B cell (primary cell): ENCODE measurements at regions not wholly inside any gene's neighbourhood (a gene's known extent, or its start where the extent isn't known, plus 50 kb on each side); places are given as distances from the start of the nearest gene placed in this dataset.

ENCODE experiments used
- ATAC-seq: fragments of 200-7000 bp; cut with Tn5 transposase; one replicate; pipeline ENCODE4 v1.10.0; 2021; ENCODE audit warnings: low read depth, mild to moderate bottlenecking, moderate number of reproducible peaks, moderate library complexity
- CTCF ChIA-PET: fragments of 350-600 bp; sonication (Branson Sonifier 250); formaldehyde crosslinking; loops from one replicate; lab custom pipeline; 2021; ENCODE audit warnings: antibody characterized with exemption, inconsistent platforms; lab: Charles Lee
- POLR2A ChIA-PET: fragments of 350-600 bp; sonication (Branson Sonifier 250); formaldehyde crosslinking; loops from one replicate; lab custom pipeline; 2021; ENCODE audit warnings: antibody characterized with exemption; lab: Charles Lee
- DNase-seq: peaks from one replicate; pipeline ENCODE4 v3.0.0; 2013
- H2AFZ ChIP-seq: 2 replicates; pipeline ENCODE4 v1.6.1; 2012; ENCODE audit warnings: mild to moderate bottlenecking, low read depth, low read length; ENCODE audit not compliant: insufficient read depth, poor library complexity, severe bottlenecking
- H3K27ac ChIP-seq, 2 donors: 1 replicate in 1 of 2; 2 replicates in 1 of 2; pipeline ENCODE4 v1.5.1; 2012 to 2013; ENCODE audit warnings: low read length in 2 of 2, mild to moderate bottlenecking in 2 of 2, moderate library complexity in 1 of 2
- H3K27me3 ChIP-seq, 4 experiments: fragments of 200-600 bp in 1 of 4; sonication (generic) in 1 of 4; replicated peaks in 1 of 4; 1 replicate in 2 of 4; 2 replicates in 2 of 4; pipeline versions ENCODE4 v1.6.1 to v1.7.0; 2013 to 2016; ENCODE audit warnings: low read length in 3 of 4, mild to moderate bottlenecking in 2 of 4, mixed read lengths in 1 of 4, moderate library complexity in 1 of 4; ENCODE audit not compliant: insufficient read depth in 4 of 4, control insufficient read depth in 3 of 4; ENCODE audit errors: control extremely low read depth in 1 of 4
- H3K36me3 ChIP-seq, 2 experiments: replicated peaks in 1 of 2; 1 replicate in 1 of 2; 2 replicates in 1 of 2; pipeline versions ENCODE4 v1.6.1 to v1.7.1; 2013; ENCODE audit warnings: low read length in 1 of 2; ENCODE audit not compliant: insufficient read depth in 2 of 2, control insufficient read depth in 1 of 2; ENCODE audit errors: control extremely low read depth in 1 of 2, extremely low read depth in 1 of 2
- H3K4me1 ChIP-seq, 2 donors: fragments of 200-600 bp in 1 of 2; sonication (generic) in 1 of 2; 1 replicate in 1 of 2; 2 replicates in 1 of 2; pipeline versions ENCODE4 v1.5.1 to v1.6.1; 2013 to 2017; ENCODE audit warnings: low read length in 2 of 2; ENCODE audit not compliant: control insufficient read depth in 2 of 2, insufficient read depth in 2 of 2
- H3K4me2 ChIP-seq: replicated peaks from 2 replicates; pipeline ENCODE3; 2012; ENCODE audit warnings: mild to moderate bottlenecking, low read depth, low read length; ENCODE audit not compliant: poor library complexity, severe bottlenecking
- H3K4me3 ChIP-seq, 5 experiments: fragments of 200-600 bp in 1 of 5; sonication (generic) in 1 of 5; 1 replicate in 3 of 5; 2 replicates in 2 of 5; pipeline versions ENCODE4 v1.5.1 to v1.7.0; 2011 to 2016; ENCODE audit warnings: low read length in 4 of 5, mild to moderate bottlenecking in 4 of 5, low read depth in 2 of 5, control low read depth in 1 of 5, moderate library complexity in 1 of 5; ENCODE audit not compliant: insufficient read depth in 1 of 5; ENCODE audit errors: control extremely low read depth in 1 of 5, extremely low read depth in 1 of 5
- H3K79me2 ChIP-seq: fragments of 200-600 bp; sonication (generic); one replicate; pipeline ENCODE4 v1.6.0; 2016; ENCODE audit warnings: low read length; ENCODE audit not compliant: control insufficient read depth, insufficient read depth
- H3K9ac ChIP-seq: fragments of 200-600 bp; sonication (generic); 2 replicates; pipeline ENCODE4 v1.6.1; 2017; ENCODE audit warnings: mild to moderate bottlenecking, low read length, moderate library complexity
- H3K9me3 ChIP-seq, 3 donors: one replicate each; pipeline versions ENCODE4 v1.6.1 to v1.7.1; 2013; ENCODE audit warnings: low read length in 2 of 3; ENCODE audit not compliant: control insufficient read depth in 2 of 3, insufficient read depth in 1 of 3; ENCODE audit errors: control extremely low read depth in 1 of 3
- H4K20me1 ChIP-seq: 2 replicates; pipeline ENCODE4 v1.6.0; 2012; ENCODE audit warnings: mild to moderate bottlenecking, low read length; ENCODE audit not compliant: insufficient read depth, control insufficient read depth, poor library complexity, severe bottlenecking
- H3K27ac Mint-ChIP-seq: one replicate; pipeline ENCODE4 v1.8.0; 2021; ENCODE audit warnings: mixed read lengths
- H3K27me3 Mint-ChIP-seq: one replicate; pipeline ENCODE4 v1.8.0; 2021; ENCODE audit warnings: mixed read lengths
- H3K4me1 Mint-ChIP-seq: one replicate; pipeline ENCODE4 v1.8.0; 2021; ENCODE audit warnings: mixed read lengths
- H3K4me3 Mint-ChIP-seq: one replicate; pipeline ENCODE4 v1.8.0; 2021; ENCODE audit warnings: mixed read lengths
- H3K9me3 Mint-ChIP-seq: one replicate; pipeline ENCODE4 v1.8.0; 2022; ENCODE audit warnings: mixed read lengths; ENCODE audit not compliant: insufficient read depth
- CTCF ChIP-seq: fragments of 200-600 bp; IDR thresholded peaks from one replicate; pipeline ENCODE4 v1.8.0; 2022; ENCODE audit warnings: antibody characterized with exemption, mild to moderate bottlenecking
- EZH2 ChIP-seq: IDR thresholded peaks from 2 replicates; pipeline ENCODE4 v1.6.1; 2012; ENCODE audit warnings: borderline replicate concordance, low read depth, mild to moderate bottlenecking, moderate library complexity, low read length; ENCODE audit not compliant: insufficient read depth, poor library complexity, severe bottlenecking
- WGBS: methylation state at CpG from one replicate; pipeline ENCODE4 v1.1.5; 2013; ENCODE audit warnings: missing lambda C conversion rate; ENCODE audit not compliant: insufficient coverage; 5-methylcytosine and 5-hydroxymethylcytosine counted together
- intact Hi-C: fragments of 100-400 bp; cut with micrococcal nuclease; formaldehyde crosslinking; loops from one replicate; pipeline ENCODE4 v1.10.0; 2022

- peaks cover 11% of the 10 kb centered on the region for H3K4me1 Mint-ChIP-seq
- no peak overlapping the region for H3K27ac Mint-ChIP-seq
- CTCF ChIA-PET, result no interaction called here
- TF ChIP-seq CTCF, result no peak
- no peak for TF ChIP-seq EZH2
- intact Hi-C loops, result no loop called here
- Histone ChIP-seq H3K36me3 (no peaks in the 10 kb centered on the region), H3K4me2 (no peak overlapping the region), H3K4me1 (peaks cover 12 to 14% of the 10 kb centered on the region in 2 donors), H3K27me3 (no peaks in the 10 kb centered on the region), H3K79me2 (no peaks in the 10 kb centered on the region), H3K9ac (no peak overlapping the region), H4K20me1 (no peaks in the 10 kb centered on the region), H3K27ac (no peak overlapping the region), H3K4me3 (no peak overlapping the region), H3K9me3 (no peaks in the 10 kb centered on the region), H2AFZ (no peak overlapping the region)
- DNase-seq (no peak), ATAC-seq (no peak)
- no peaks in the 10 kb centered on the region for H3K9me3 Mint-ChIP-seq
- no peak overlapping the region for H3K4me3 Mint-ChIP-seq
- whole genome bisulfite sequencing, result 95% methylated on average over 4 of the region's 4 CpGs
- POLR2A ChIA-PET, result no interaction called here
- peaks cover 3% of the 10 kb centered on the region for H3K27me3 Mint-ChIP-seq
Measured at GRCh38 chr9:129418451-129418850, 202.4 kb downstream of the C9orf50 start.

- Histone ChIP-seq H3K4me3 (no peak overlapping the region), H3K9ac (no peak overlapping the region), H3K27ac (no peak overlapping the region), H3K27me3 (no peaks in the 10 kb centered on the region), H2AFZ (no peak overlapping the region), H3K9me3 (no peaks in the 10 kb centered on the region), H3K36me3 (no peaks in the 10 kb centered on the region), H4K20me1 (no peaks in the 10 kb centered on the region), H3K79me2 (peaks cover 2% of the 10 kb centered on the region), H3K4me2 (no peak overlapping the region), H3K4me1 (peaks cover 18 to 25% of the 10 kb centered on the region in 2 donors)
- H3K4me1 Mint-ChIP-seq, result peaks cover 16% of the 10 kb centered on the region
- POLR2A ChIA-PET, result no interaction called here
- CTCF ChIA-PET, result interaction anchor here (0.9 kb wide), 1 partner anchor 33 kb away, joined by 3 read pairs; no protein-coding TSS in a partner anchor
- intact Hi-C loops, result no loop called here
- TF ChIP-seq EZH2 (no peak), CTCF (no peak)
- WGBS, result 62% methylated on average over 6 of the region's 12 CpGs
- DNase-seq (no peak), ATAC-seq (no peak)
- H3K27me3 Mint-ChIP-seq, result peaks cover 3% of the 10 kb centered on the region
- H3K27ac Mint-ChIP-seq, result peak overlapping the region; percentile 3
- no peak overlapping the region for H3K4me3 Mint-ChIP-seq
- no peaks in the 10 kb centered on the region for H3K9me3 Mint-ChIP-seq
Measured at GRCh38 chr9:129416821-129417539, 203.9 kb downstream of the C9orf50 start.
